GM12891 (cell line): ENCODE measurements at regions not wholly inside any gene's neighbourhood (a gene's known extent, or its start where the extent isn't known, plus 50 kb on each side); places are given as distances from the start of the nearest gene placed in this dataset.

Source experiments
- POLR2A ChIP-seq: IDR thresholded peaks from 2 replicates; pipeline ENCODE4 v1.6.1; 2011; ENCODE audit warnings: low read depth, low read length, control low read depth
- POU2F2 ChIP-seq: IDR thresholded peaks from 2 replicates; pipeline ENCODE4 v1.6.1; 2011; ENCODE audit warnings: low read depth, mild to moderate bottlenecking, control low read depth, low read length, moderate library complexity
- TAF1 ChIP-seq: IDR thresholded peaks from 2 replicates; pipeline ENCODE4 v1.6.1; 2011; ENCODE audit warnings: low read depth, low read length, control low read depth

GRCh38 chr12:84329938-84330337 is 582.7 kb downstream of the SLC6A15 start:
- TF ChIP-seq POLR2A (no peak), POU2F2 (no peak), TAF1 (no peak)
